Gastroesophageal sphincter (tissue), 4 donors: ENCODE measurements at regions not wholly inside any gene's neighbourhood (a gene's known extent, or its start where the extent isn't known, plus 50 kb on each side); places are given as distances from the start of the nearest gene placed in this dataset.
A peak's percentile ranks its signal among the peaks of the same experiment; 100 is the strongest.

Experiments
- ATAC-seq: fragments of 150-250 bp; one replicate; pipeline ENCODE4 v1.9.1; 2016; ENCODE audit warnings: mild to moderate bottlenecking, moderate library complexity
- H3K27ac ChIP-seq, 4 donors: fragments of 200-600 bp; sonication (generic) in 3 of 4; 1 replicate in 3 of 4; 2 replicates in 1 of 4; pipeline ENCODE4 v1.5.1; 2016 to 2019
- H3K27me3 ChIP-seq: fragments of 200-600 bp; sonication (generic); one replicate; pipeline ENCODE4 v1.5.1; 2019
- H3K36me3 ChIP-seq, 2 donors: fragments of 200-600 bp; sonication (generic); one replicate each; pipeline ENCODE4 v1.5.1; 2019; ENCODE audit warnings: control low read depth in 1 of 2
- H3K4me1 ChIP-seq, 3 donors: fragments of 200-600 bp; sonication (generic); 1 replicate in 2 of 3; 2 replicates in 1 of 3; pipeline ENCODE4 v1.5.1; 2016 to 2019; ENCODE audit warnings: control low read depth in 2 of 3
- H3K4me3 ChIP-seq, 2 donors: fragments of 200-600 bp; sonication (generic); one replicate each; pipeline ENCODE4 v1.5.1; 2019; ENCODE audit warnings: mild to moderate bottlenecking in 1 of 2, moderate library complexity in 1 of 2
- H3K9me3 ChIP-seq, 3 donors: fragments of 200-600 bp; sonication (generic); one replicate each; pipeline ENCODE4 v1.5.1; 2017 to 2019; ENCODE audit warnings: control low read depth in 2 of 3
- EP300 ChIP-seq: sonication (generic); formaldehyde crosslinking; IDR thresholded peaks from one replicate; pipeline ENCODE4 v1.6.1; 2017; ENCODE audit warnings: antibody characterized with exemption, mild to moderate bottlenecking
- POLR2A ChIP-seq, 2 donors: fragments of 450-650 bp; IDR thresholded peaks; one replicate each; pipeline ENCODE4 v1.6.1; 2017; ENCODE audit warnings: antibody characterized with exemption in 2 of 2, mild to moderate bottlenecking in 2 of 2, moderate library complexity in 1 of 2
- POLR2AphosphoS5 ChIP-seq: sonication (generic); formaldehyde crosslinking; IDR thresholded peaks from one replicate; pipeline ENCODE4 v1.6.1; 2017; ENCODE audit warnings: antibody characterized with exemption
- WGBS, 2 donors: methylation state at CpG; one replicate each; pipeline ENCODE4 v1.1.5; 2018; ENCODE audit warnings: low coverage in 1 of 2; 5-methylcytosine and 5-hydroxymethylcytosine counted together
- TF ChIP-seq, protein P1 (sequence below), 4 experiments: fragments of 200-600 bp in 2 of 4; fragments of 450-650 bp in 2 of 4; sonication (generic) in 1 of 4; IDR thresholded peaks; one replicate each; pipeline ENCODE4 v1.5.1; 2017 to 2019; ENCODE audit warnings: antibody characterized with exemption in 4 of 4, mild to moderate bottlenecking in 2 of 4, moderate library complexity in 2 of 4

DNA sequence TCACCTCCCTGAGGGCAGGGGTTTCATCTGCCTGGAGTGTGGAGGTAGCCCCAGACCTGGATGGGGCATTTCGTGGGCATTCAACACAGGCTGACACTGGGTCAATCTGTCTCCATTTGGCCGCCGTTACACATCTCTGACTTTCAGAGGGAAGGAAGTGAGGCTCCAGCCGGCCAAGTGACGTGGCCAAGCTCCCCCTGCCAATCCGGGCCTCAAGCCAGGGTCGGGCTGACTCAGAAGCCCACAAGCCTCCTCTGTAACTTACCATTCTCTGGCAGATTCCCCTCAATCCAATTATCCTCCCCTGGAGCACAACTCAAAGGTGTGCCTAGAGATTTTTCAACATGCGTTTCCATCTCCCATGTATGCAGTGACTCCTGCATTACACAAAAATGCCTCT is 227.6 kb downstream of the KLF13 start:
- ATAC-seq: peak; percentile 64
- TF ChIP-seq POLR2AphosphoS5 (no peak), EP300 (no peak), POLR2A (IDR thresholded peaks at IDR 0.05) (no peak)
- TF ChIP-seq, protein P1, sequence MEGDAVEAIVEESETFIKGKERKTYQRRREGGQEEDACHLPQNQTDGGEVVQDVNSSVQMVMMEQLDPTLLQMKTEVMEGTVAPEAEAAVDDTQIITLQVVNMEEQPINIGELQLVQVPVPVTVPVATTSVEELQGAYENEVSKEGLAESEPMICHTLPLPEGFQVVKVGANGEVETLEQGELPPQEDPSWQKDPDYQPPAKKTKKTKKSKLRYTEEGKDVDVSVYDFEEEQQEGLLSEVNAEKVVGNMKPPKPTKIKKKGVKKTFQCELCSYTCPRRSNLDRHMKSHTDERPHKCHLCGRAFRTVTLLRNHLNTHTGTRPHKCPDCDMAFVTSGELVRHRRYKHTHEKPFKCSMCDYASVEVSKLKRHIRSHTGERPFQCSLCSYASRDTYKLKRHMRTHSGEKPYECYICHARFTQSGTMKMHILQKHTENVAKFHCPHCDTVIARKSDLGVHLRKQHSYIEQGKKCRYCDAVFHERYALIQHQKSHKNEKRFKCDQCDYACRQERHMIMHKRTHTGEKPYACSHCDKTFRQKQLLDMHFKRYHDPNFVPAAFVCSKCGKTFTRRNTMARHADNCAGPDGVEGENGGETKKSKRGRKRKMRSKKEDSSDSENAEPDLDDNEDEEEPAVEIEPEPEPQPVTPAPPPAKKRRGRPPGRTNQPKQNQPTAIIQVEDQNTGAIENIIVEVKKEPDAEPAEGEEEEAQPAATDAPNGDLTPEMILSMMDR (IDR thresholded peaks at IDR 0.05): no peak
- Histone ChIP-seq H3K36me3 (peaks cover 0 to 26% of the 10 kb centered on the region in 2 donors), H3K27me3 (no peaks in the 10 kb centered on the region), H3K27ac (peak overlapping the region in 3 of 4 donors; percentile 38 to 63 (median 57)), H3K4me1 (peaks cover 0 to 3% (median 0%) of the 10 kb centered on the region in 3 donors), H3K4me3 (no peak overlapping the region), H3K9me3 (no peaks in the 10 kb centered on the region)
- WGBS, 2 donors: 43 to 51% methylated on average over 1 to 6 of the region's 8 CpGs

DNA sequence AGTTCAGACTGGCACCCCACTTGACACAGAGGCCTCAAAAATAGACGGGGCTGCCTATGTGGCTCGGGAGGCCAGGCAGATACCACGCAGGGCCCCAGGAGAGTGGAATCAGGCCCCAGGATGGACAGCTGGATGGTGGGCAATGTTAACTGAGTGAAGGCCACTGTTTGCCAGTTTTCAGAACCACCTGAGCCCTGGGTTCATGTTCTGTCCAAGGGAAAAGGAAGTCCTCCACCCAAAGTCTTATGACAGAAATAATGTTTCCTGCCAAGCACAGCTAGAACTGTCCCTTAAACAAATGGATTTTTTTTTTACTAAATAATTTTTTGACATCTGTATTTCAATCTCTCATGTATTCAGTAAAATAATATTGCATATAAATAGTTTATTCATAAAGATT is 228.4 kb downstream of the KLF13 start:
- Histone ChIP-seq H3K9me3 (no peaks in the 10 kb centered on the region), H3K4me3 (no peak overlapping the region), H3K4me1 (peaks cover 0 to 3% (median 0%) of the 10 kb centered on the region in 3 donors), H3K36me3 (peaks cover 0 to 26% of the 10 kb centered on the region in 2 donors), H3K27ac (peak overlapping the region in 3 of 4 donors; percentile 38 to 63 (median 57)), H3K27me3 (no peaks in the 10 kb centered on the region)
- 73% methylated on average over 2 of the region's 3 CpGs; no CpG with 5 or more reads in 1 of the 2 donors for WGBS, 2 donors
- TF ChIP-seq POLR2A (IDR thresholded peaks at IDR 0.05): no peak
- TF ChIP-seq EP300: no peak
- TF ChIP-seq, protein P1 (IDR thresholded peaks at IDR 0.05): no peak
- no peak for TF ChIP-seq POLR2AphosphoS5
- ATAC-seq: no peak

DNA sequence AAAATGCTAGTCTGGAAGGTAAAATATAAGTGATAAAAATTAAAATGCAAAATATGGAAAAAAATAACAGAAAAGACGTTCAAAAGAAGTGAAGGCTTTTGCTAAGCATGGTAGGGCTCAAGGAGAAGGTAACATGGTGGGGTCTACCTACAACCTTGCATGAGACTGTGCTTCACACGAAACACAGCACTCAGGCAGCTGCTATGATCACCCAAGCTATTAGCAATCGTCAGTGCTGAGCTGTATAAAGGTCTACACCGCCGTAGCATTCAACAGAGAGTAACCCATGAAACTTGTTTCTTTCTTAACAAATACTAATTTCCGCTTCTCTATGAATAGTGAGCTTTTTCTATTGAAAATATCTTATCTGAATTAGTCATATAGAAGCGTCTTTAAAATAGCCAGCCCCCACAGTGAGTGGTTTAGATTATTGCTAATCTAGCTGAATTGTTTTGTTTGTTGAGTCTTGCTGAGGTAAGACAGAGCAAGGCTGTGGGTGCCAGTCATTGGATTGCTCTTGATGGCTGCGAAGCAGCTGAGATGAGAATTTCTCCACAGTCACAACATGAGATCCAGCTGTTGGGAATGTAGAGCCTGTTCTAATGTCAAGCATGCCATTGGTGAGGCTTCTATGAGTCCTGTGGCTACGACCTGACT is 230.0 kb downstream of the KLF13 start:
- Histone ChIP-seq H3K4me1 (peaks cover 0 to 3% (median 0%) of the 10 kb centered on the region in 3 donors), H3K9me3 (no peaks in the 10 kb centered on the region), H3K36me3 (peaks cover 0 to 26% of the 10 kb centered on the region in 2 donors), H3K4me3 (no peak overlapping the region), H3K27me3 (no peaks in the 10 kb centered on the region), H3K27ac (no peak overlapping the region)
- TF ChIP-seq POLR2A (IDR thresholded peaks at IDR 0.05): no peak
- no peak for TF ChIP-seq POLR2AphosphoS5
- TF ChIP-seq, protein P1 (IDR thresholded peaks at IDR 0.05): no peak
- TF ChIP-seq EP300: no peak
- WGBS, 2 donors: 91 to 93% methylated on average over 7 to 8 of the region's 9 CpGs
- no peak for ATAC-seq

DNA sequence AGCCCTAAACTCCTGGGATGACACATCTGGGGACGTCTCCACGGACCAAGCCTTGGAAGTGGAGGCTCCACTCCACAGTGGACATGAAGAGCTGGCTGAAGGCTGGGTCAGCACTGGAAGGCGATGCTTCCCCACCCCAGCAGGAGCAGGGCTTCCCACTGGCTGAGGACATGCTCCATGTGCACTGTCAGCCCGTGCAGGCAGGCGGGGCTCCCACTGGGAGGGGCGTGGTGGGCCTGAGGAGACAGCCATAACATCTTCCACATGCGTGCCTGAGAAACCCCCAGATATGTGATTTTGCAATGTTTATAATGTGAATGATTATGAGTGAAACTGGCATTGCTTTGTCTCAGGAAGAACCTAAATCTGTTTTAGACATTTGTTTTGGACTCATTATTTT is 231.3 kb downstream of the KLF13 start:
- WGBS, 2 donors: 90% methylated on average over 2 of the region's 7 CpGs; no CpG with 5 or more reads in 1 of the 2 donors
- TF ChIP-seq POLR2AphosphoS5 (no peak), EP300 (no peak), POLR2A (IDR thresholded peaks at IDR 0.05) (no peak)
- TF ChIP-seq, protein P1 (IDR thresholded peaks at IDR 0.05): no peak
- Histone ChIP-seq H3K9me3 (no peaks in the 10 kb centered on the region), H3K4me3 (no peak overlapping the region), H3K4me1 (peaks cover 0 to 3% (median 0%) of the 10 kb centered on the region in 3 donors), H3K36me3 (peaks cover 0 to 26% of the 10 kb centered on the region in 2 donors), H3K27me3 (no peaks in the 10 kb centered on the region), H3K27ac (no peak overlapping the region)
- no peak for ATAC-seq

DNA sequence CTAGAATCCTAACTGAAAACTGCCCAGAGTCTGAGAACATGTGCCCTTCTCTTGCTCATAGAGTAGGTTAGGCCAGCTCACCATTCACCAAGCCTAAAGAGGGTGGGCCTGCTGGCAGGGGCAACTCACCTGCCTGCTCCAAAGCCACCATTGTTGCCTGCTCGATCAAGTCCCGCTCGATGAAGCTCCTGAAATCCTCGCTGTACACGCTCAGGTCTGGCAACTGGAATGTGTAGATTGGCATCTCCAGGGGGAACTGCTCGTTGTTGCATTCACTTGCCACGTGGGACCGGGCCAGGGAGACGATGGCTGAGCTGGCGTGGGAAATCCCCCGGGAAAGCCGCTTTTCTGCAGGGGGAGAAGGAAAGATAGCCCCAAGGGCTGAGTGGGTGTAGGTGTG is 232.2 kb downstream of the KLF13 start:
- no peaks in the 10 kb centered on the region for H3K27me3 ChIP-seq
- H3K9me3 ChIP-seq: no peaks in the 10 kb centered on the region
- WGBS, 2 donors: 96 to 100% methylated on average over 1 to 10 of the region's 12 CpGs
- ATAC-seq: no peak
- TF ChIP-seq, protein P1 (IDR thresholded peaks at IDR 0.05): no peak
- TF ChIP-seq POLR2AphosphoS5: no peak
- TF ChIP-seq POLR2A (IDR thresholded peaks at IDR 0.05): no peak
- TF ChIP-seq EP300: no peak
- no peak overlapping the region for H3K4me3 ChIP-seq
- peaks cover 0 to 3% (median 0%) of the 10 kb centered on the region in 3 donors for H3K4me1 ChIP-seq
- H3K36me3 ChIP-seq: peaks cover 0 to 26% of the 10 kb centered on the region in 2 donors
- no peak overlapping the region for H3K27ac ChIP-seq
